Activated T-helper 1 cell treated with anti-CD3 and anti-CD28 coated beads, Interleukin-2, amount 50 U/mL, for 16 hours (primary cell): ENCODE measurements at regions not wholly inside any gene's neighbourhood (a gene's known extent, or its start where the extent isn't known, plus 50 kb on each side); places are given as distances from the start of the nearest gene placed in this dataset.
"Not testable (repeated sequence)": the region's sequence is repeated elsewhere in the genome, so short reads cannot be mapped to it uniquely, and the experiment has no call there.

ENCODE experiments used
- DNase-seq, 2 donors: peaks; one replicate each; pipeline ENCODE4 v3.0.0-alpha.2; 2020; ENCODE audit warnings: low read depth in 1 of 2, low spot score in 1 of 2

DNA sequence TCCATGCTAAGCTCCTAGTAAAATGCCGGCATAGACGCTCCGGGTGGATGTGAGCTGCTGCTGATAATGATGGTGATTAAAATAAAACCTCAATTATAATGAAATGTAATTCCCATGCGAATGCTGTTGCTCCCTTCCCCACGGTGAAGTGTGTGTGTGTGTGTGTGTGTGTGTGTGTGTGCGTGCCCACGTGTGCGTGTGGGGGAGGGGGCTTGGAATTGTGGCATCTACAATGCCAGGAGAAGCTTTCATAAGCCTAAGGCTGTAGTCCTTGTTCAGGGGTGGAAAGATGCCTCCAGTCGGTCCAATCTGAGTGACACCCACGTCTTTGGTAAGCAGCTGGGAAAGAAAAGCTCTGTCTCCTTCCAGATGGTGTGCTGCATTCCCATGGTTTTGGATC is 137.9 kb downstream of the CDH26 start:
- DNase-seq: no peak

DNA sequence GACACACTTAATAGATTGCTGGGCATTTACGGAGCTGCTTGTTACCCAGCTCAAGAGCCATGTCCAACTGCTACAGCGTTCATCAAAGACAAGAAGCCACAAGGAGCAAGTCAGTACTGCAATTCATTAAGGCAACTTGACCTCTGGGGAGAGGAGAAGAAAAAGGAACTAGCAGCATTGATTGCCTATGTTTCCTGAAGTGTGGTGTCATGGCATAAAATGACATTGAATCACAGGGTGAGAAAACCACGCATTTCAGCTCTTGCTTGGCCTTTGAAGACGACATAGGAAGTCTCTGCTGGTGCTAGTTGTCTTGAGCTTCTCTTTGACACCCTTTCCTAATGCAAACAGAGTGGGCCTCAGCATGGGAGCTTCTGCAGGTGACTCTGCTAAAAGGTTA is 139.1 kb downstream of the CDH26 start:
- DNase-seq: no peak

DNA sequence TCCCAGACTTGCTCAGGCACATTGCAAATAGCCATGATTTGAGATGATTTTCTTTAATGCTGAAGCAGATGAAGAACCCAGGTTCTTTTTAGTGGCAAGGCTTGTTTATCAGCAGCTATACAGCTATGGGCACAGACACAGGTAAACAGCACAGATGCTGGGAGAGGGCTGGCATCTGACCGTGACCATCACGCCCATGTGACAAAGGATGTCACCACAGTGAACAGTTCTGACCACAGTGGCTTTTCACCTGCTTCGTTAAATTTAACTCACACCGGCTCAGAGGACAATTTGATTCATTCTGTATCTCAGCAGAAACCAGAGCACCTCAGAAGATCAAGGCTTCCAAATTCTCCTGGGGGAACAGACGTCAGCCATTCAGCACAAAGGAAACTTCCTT is 142.6 kb downstream of the CDH26 start:
- DNase-seq: no peak

DNA sequence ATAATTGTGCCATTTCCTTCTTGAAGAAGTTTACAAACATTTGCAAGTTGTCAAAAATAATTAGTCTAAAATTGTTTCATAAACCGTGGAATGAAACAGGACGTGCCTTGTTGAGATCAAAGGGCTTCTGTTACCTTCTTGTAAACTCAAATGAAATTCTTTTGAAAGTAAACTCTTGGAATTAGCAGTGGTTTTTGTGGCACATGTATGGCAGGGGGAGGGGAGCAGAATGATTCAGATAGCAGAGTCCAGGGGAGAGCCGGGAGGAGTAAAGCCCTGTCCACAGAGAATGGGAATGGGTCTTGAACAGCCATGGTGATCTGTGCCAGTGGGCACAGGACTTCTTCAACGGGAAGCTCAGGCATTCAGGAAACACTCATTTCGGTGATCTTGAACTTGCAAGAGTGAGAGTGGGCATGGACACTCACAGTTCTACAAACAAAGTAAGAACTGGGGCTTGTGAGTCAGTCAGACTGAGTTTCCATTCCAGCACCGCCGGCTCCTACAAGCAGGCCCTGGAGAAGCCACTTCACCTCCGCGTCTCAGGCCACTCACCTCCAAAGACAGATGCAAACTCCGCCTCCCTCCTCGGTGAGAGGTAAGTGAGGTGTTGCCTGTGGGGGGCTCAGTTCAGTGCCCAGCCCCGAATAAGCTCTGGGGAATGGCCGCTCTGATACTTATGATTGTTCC is 143.1 kb downstream of the CDH26 start:
- no peak for DNase-seq

DNA sequence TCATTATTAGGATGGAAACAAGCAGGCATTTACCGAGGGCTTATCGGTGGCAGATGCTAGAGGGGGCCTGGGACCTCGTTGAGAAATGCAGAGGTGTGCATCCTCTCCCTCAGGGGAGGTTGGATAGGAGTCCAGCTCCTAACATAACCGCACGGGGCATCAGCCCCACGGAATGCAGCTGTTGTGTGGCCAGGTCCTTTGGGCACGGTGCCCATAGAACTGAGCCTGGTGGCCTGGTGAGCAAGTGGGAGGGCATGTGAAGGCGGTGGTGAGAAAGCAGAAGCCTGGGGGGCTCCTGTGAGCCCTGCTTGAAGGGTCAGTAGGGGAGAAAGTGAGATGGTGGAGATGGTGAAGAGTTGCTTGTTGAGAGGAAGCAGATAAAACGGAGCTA is 143.7 kb downstream of the CDH26 start:
- no peak for DNase-seq

DNA sequence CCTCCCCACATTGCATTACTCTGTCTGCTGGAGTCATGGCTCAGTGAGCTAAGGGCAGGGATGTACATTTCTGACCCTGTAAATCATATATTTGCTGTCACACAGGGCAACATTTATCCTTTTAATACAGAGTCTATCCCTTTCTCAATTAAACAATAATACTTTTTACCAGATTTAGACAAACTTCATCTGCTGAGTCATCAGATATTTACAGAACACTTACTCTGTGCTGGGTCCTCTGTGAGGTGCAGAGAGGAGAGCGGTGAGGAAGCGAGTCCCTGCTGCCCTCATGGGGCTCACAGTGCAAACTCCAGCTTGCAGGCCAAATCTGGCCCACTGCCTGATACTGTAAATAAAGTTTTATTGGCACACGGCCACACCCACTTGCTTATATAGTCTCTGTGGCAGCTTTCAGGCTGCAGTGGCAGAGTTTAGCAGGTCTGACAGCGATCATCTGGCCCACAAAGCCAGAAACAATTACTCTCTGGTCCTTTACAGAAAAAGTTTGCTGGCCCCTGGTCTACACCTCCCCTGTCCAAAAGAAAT is 144.5 kb downstream of the CDH26 start:
- DNase-seq: no peak

DNA sequence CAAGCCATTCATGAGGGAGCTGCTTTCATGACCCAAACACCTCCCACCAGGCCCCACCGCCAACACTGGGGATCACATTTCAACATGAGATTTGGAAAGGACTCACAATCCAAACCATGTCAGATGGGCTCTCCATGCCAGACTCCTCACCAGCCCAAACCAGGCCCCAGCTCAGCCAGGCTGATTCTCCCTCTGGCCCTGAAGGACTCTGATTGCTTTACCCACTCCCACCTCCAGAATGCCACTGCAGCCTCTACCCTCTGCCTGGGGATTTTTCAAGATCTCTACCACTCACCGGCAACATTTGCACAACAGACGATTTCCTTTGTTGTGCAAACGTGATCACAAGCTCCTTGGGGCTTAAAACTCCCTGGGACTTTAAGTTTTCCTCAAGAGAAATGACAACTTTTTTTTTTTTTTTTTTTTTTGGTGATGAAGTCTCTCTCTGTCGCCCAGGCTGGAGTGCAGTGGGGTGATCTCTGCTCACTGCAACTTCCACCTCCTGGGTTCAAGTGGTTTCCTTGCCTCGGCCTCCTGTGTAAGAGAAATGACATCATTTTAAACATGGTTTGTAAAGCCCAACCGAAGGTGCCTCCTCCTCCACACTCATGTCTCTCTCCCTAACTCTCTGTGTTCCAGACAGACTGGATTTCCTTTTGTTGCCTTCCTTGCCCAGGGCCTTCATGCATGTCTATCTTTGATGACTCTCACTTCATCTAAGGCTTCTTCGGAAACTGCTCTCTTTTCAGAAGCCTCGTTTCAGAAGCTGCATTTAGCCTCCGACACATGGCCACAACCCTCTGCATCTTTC is 147.0 kb downstream of the CDH26 start:
- no peak for DNase-seq

DNA sequence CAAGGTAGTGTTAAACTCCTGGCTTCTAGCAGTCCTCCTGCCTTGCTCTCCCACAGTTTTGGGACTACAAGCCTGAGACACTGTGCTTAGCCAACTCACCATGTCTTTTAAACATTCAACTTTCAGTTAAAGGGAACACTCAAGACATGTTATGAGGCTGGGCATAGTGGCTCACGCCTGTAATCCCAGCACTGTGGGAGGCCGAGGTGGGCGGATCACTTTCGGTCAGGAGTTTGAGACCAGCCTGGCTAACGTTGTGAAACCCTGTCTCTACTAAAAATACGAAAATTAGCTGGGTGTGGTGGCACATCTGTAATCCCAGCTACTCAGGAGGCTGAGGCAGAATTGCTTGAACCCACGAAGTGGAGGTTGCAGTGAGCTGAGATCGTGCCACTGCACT is 148.0 kb downstream of the CDH26 start:
- not testable (repeated sequence) for DNase-seq

DNA sequence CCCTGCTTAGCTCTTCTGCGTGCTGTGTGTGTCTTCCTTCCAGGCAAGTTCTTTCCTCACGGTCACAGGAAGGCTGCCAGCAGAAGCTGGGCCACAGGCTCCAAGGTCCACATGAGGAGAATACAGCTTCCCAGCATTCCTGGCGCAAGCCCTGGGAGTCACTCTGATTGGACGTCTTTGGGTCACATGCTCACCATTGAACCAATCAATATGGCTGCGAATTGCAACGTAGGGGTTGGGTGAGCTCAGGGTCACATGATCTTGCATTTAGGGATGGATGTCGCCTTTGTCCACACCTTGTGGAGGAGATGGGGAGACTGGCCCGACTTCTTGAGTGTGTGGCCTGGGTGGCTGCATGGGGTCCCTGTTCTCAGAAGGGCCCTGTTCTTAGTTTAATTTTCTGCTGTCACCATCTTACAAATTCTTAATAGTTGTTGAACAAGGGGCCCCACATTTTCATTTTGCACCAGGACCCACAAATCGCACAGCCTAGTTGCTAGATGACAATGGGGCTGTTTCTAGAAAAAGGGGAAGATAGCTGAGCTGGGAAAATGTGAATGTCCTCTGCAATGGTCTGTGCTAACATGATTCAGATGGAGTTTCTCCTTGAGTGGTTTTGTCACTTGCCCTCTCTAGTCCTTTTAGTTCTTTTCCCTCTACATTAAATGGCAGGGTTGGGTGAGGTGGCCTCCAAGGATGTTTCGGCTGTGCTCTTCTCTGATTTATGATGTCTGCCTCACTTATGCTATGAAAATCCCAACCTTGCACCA is 149.6 kb downstream of the CDH26 start:
- no peak for DNase-seq

DNA sequence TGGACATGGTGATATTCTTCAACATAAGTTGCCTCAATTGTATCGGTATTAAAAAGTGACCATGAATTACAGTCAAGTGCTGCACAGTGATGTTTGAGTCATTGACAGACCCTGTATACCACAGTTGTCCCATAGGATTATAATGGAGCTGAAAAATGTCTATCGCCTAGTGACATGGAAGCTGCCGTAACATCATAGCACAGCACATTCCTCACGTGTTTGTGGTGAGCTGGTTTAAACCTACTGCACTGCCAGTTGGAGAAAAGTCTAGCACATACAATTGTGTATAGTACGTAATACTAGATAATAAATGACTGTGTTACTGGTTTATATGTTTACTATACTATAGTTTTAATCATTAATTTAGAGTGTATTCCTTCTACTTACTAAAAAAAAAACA is 150.2 kb downstream of the CDH26 start:
- no peak for DNase-seq

DNA sequence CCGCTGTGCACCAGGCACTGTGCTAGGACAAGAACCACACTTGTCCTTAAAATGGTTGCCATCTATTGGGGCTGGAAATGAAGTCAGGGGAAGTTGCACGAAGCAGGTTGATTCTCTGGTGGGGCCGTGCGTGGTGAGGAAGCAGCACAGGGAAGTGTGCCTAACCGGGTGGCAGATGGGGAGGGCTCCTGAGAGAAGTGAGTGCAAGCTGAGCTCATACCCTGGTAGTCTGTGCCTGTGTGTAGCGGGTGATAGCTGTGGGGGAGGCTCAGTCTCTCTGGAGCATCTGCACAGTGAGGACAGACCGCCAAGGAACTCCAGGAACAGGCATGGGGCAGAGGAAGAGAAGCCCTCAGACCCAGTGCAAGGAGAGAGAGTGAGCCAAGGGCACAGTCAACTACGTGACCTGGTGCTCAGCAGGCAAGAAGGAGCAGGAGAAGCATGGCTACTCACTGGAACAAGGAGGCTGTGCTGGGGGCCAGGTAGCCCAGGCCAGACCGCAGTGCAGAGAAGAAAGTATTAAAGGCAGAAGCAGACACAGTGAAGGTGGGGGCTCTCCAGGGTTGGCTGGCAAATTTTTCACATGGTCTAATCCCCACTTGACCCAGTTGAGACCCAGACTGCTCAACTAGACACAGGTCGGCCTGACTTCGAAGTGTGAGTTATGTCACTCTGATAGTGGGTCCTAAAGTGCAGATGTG is 155.0 kb downstream of the CDH26 start:
- no peak for DNase-seq

DNA sequence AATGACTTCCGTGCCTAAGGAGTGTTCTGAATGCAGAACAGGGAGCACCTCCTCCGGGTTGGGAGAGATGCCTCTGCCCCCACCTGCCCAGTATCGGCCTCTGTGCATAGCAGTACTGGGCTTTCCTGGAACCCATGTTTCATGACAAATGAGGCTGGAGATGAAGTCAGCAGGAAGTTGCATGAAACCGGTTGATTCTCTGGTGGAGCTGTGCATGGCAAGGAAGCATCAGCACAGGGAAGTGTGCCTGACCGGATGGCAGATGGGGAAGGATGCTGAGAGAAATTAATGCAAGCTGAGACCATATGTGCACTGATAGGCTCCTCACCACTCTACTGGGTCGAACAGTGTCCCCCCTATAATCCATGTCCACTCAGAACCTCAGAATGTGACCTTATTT is 155.5 kb downstream of the CDH26 start:
- no peak for DNase-seq

DNA sequence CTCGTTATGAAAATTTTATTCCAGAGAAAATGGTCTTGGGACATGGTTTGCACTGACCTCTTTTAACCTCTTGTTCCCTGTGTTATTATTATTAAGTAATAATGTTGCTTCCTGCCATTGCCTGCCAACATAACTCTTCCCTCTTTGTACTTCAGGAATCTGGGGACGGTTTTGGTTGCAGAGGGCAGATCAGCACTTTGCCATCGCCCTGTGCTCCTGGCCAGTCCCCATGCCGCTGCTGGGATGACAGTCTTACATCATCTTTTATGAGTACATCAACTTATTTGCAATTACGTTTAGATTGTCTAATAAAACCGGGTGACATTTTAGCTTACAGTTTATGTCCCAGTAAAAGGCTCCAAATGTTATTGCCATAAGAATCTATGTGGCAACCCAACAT is 157.2 kb downstream of the CDH26 start:
- no peak for DNase-seq

DNA sequence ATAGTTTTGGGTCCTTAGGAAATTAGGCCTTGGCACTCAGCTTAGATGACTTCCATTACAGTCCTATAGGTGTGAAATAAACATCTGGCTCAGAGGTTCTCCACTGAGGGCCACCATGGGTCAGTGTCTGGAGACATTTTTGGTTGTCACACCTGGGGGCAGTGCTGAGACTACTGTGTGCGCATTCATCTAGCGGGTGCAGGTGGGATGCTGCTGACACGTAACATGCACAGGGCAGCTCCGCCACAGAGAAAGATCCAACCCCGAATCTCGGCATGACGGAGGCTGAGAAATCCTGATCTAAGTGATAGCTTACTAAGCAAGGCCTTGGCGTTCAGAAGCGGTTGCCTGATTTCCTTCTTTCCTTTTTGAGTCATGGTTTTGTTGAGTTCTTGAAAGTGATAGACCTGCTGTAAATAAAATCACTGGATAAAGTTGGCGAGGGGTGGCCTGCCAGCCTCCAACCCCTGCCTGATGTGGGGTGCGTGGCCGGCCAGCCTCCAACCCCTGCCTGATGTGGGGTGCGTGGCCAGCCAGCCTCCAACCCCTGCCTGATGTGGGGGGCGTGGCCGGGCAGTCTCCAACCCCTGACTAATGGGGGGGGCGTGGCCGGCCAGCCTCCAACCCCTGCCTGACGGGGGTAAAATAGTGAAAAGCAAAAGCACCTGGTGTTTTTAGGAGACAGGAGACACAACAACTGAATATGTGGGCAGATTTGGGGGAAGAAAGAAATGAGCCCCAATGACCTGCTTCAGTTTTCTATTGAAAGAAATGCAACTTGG is 158.1 kb downstream of the CDH26 start:
- DNase-seq: no peak

DNA sequence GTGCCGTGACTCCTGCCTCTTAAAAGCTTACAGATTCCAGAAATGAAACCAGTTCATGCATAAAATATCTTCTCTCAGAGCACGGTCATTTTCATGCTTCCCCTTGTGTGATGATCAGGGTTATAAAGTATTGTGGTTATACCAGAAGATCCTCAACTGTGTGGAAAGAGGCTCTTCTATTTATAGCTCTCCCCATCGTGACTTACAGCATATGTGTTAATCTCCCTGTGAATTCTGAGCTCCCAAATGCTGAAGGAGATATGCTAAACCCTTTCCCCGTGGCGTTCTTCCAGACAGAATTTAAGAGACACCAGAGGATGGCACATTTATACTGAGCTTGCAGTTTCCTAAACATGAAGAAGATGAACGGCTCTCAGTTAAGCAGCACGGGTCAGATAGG is 158.8 kb downstream of the CDH26 start:
- DNase-seq: no peak

DNA sequence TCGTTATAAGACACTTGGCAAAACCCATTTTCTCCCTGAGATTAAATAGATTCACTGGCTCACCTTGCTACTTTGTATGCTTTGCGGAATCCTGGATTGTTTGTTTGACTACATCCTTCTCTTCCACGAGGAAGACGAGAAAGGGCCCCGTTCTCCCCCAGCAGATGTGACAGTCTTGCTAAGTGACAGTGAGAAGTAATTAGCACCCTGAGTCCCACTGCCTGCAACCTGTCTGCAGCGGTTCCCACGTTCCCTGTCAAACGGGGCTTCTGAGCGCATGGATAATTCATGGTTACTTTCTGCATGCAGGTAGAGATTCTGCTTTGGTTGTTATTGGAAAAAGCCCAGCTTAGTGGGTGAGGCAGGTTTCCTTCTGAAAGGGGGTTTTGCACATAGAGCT is 163.7 kb downstream of the CDH26 start:
- DNase-seq: no peak

DNA sequence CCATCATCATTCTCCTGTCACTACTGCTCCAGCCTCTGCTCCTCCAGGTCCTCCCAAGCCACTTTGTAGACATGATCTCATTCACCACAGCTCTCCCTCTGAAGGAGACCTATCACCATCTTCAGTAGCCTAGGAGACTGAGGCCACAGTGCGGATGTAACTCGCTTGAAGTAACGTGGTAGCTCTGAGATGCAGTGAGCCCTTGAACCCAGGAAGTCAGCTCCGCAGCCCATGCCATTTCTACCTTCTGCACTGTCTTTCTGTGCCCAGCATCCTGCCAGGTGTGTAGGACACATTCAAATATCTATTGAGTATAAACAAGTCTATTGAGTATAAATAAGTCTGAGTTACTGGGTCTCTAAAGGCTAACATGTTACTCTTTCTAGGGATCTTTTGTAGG is 164.4 kb downstream of the CDH26 start:
- no peak for DNase-seq

DNA sequence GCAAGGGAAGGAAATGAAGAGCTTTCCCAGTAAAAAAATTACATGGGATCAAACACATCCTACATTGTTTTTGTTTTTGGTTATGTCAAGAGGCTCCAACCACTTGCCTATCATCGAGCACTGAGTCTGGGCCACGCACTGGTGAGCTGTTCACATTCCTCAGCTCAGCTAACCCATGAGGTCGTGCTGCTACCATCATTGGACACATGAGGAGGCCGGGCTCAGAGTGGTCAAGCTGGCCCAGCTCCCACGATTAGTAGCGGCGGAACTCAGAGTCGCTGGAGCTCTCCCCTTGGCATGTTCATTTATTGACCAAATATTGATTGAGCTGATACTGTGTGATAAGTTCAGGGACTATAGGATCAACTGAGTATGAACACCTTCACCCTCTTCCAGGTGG is 164.9 kb downstream of the CDH26 start:
- no peak for DNase-seq

DNA sequence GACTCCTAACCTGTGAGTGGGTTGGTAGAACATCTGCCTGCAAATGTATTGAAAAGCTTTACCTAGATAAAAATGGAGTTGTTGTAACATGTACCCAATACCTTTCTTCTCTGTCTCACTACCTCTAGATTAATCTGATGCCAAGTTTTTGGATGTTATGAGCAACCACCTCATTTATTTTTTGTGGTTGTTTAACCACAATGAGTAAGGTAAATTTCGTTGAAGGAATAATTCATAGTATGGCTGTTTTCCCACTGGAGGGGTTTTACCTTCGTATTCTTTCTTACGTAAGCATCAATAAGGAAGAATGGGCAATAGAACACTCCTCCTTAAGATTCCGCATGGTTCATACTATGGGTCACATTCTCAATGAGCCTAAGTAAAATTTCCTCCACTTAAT is 165.4 kb downstream of the CDH26 start:
- DNase-seq: no peak

DNA sequence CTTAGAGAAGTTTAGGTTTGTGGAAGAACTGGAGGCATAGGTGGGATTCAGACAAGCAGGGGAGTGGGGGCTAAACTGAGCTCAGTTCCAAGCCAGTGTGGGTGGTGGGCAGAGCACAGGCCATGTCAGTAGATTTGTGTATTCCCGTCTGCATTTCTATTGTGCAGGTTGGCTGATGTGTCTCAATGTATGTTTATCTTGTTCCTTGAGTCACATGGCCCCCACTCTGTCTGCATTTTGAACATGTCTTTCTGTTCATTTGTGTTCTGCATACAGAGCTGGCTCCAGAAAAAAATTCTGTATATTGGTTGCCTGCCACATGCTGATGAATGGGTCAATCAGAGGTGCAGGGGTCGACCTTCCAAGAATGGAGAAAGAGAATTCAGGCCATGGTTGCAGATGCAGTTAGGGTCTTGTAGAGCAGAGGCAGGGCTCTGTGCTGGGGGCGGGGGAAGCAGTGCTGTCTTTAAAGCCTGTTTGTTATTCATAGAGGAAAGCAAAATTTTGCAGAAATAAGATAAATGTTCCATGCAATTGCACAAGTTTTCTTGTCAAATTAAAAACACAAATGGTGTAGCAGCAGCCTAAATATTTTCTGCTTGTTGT is 166.7 kb downstream of the CDH26 start:
- no peak for DNase-seq
